Keratinocyte (primary cell): ENCODE measurements at regions not wholly inside any gene's neighbourhood (a gene's known extent, or its start where the extent isn't known, plus 50 kb on each side); places are given as distances from the start of the nearest gene placed in this dataset.

ENCODE experiments used
- DNase-seq: peaks from one replicate; pipeline ENCODE4 v3.0.0-alpha.2; 2011; ENCODE audit warnings: low read depth, missing footprints, low spot score
- FAIRE-seq: peaks from 2 replicates; lab custom pipeline; 2011; peaks lifted over from hg19 to GRCh38; lab: Jason Lieb, UNC
- H2AFZ ChIP-seq: 2 replicates; pipeline ENCODE4 v1.6.0; 2012; ENCODE audit warnings: low read length, control low read depth, inconsistent platforms; ENCODE audit not compliant: control insufficient read depth
- H3K27ac ChIP-seq: 2 replicates; pipeline ENCODE4 v1.5.1; 2011; ENCODE audit warnings: low read length; ENCODE audit not compliant: control insufficient read depth, insufficient read depth
- H3K27me3 ChIP-seq: 3 replicates; pipeline ENCODE4 v1.6.0; 2011; ENCODE audit warnings: low read length; ENCODE audit not compliant: control insufficient read depth, insufficient read depth; ENCODE audit errors: extremely low read depth
- H3K36me3 ChIP-seq, 2 experiments: 2 replicates in 1 of 2; 3 replicates in 1 of 2; pipeline ENCODE4 v1.5.1; 2011; ENCODE audit warnings: low read length in 2 of 2, mild to moderate bottlenecking in 1 of 2; ENCODE audit not compliant: control insufficient read depth in 2 of 2, insufficient read depth in 2 of 2; ENCODE audit errors: extremely low read depth in 1 of 2
- H3K4me1 ChIP-seq: 3 replicates; pipeline ENCODE4 v1.5.1; 2011; ENCODE audit warnings: low read length; ENCODE audit not compliant: control insufficient read depth, insufficient read depth; ENCODE audit errors: extremely low read depth
- H3K4me2 ChIP-seq: 3 replicates; pipeline ENCODE4 v1.6.0; 2011; ENCODE audit warnings: low read depth, low read length; ENCODE audit not compliant: control insufficient read depth, insufficient read depth; ENCODE audit errors: extremely low read depth
- H3K4me3 ChIP-seq, 3 experiments: fragments of 200-600 bp in 1 of 3; sonication (generic) in 1 of 3; 2 replicates in 2 of 3; 3 replicates in 1 of 3; pipeline ENCODE4 v1.5.1; 2011 to 2016; ENCODE audit warnings: low read length in 3 of 3, mild to moderate bottlenecking in 3 of 3, control low read depth in 2 of 3, inconsistent platforms in 1 of 3, low read depth in 1 of 3, mixed read lengths in 1 of 3, mixed run types in 1 of 3, moderate library complexity in 1 of 3; ENCODE audit not compliant: control insufficient read depth in 2 of 3, insufficient read depth in 2 of 3; ENCODE audit errors: extremely low read depth in 1 of 3
- H3K79me2 ChIP-seq: 2 replicates; pipeline ENCODE4 v1.6.0; 2012; ENCODE audit warnings: low read length; ENCODE audit not compliant: control insufficient read depth, insufficient read depth
- H3K9ac ChIP-seq: 3 replicates; pipeline ENCODE4 v1.6.0; 2011; ENCODE audit warnings: low read length; ENCODE audit not compliant: control insufficient read depth, insufficient read depth; ENCODE audit errors: extremely low read depth
- H3K9me1 ChIP-seq: 3 replicates; pipeline ENCODE4 v1.6.0; 2011; ENCODE audit warnings: low read length; ENCODE audit not compliant: control insufficient read depth, insufficient read depth; ENCODE audit errors: extremely low read depth
- H3K9me3 ChIP-seq: 2 replicates; pipeline ENCODE4 v1.5.1; 2012; ENCODE audit warnings: low read depth, low read length; ENCODE audit not compliant: control insufficient read depth
- H4K20me1 ChIP-seq: 3 replicates; pipeline ENCODE4 v1.6.0; 2011; ENCODE audit warnings: low read length; ENCODE audit not compliant: control insufficient read depth, insufficient read depth; ENCODE audit errors: extremely low read depth
- CTCF ChIP-seq, 3 experiments: IDR thresholded peaks in 1 of 3; conservative IDR thresholded peaks in 1 of 3; optimal IDR thresholded peaks in 1 of 3; 2 replicates in 2 of 3; 3 replicates in 1 of 3; pipeline versions ENCODE3 to v1.5.1; 2011; ENCODE audit warnings: low read length in 3 of 3, mild to moderate bottlenecking in 3 of 3, moderate library complexity in 2 of 3, control low read depth in 1 of 3, inconsistent platforms in 1 of 3; ENCODE audit not compliant: insufficient read depth in 2 of 3; ENCODE audit errors: extremely low read depth in 1 of 3
- EZH2 ChIP-seq: IDR thresholded peaks from one replicate; pipeline ENCODE4 v1.6.1; 2012; ENCODE audit warnings: inconsistent platforms, mild to moderate bottlenecking, low read length, moderate library complexity
- dilution Hi-C: fragments of 300-500 bp; cut with MboI; formaldehyde crosslinking; loops from one replicate; pipeline ENCODE4 v1.7.0; 2020; ENCODE audit warnings: low sequenced_read_pairs; ENCODE audit not compliant: extremely low pct_ligation_motif_present

- Histone ChIP-seq H3K9me1 (no peaks in the 10 kb centered on the region), H3K27me3 (no peaks in the 10 kb centered on the region), H3K4me3 (no peak overlapping the region), H3K4me2 (no peak overlapping the region), H2AFZ (no peak overlapping the region), H3K79me2 (no peaks in the 10 kb centered on the region), H3K36me3 (no peaks in the 10 kb centered on the region), H3K9ac (no peak overlapping the region), H3K4me1 (no peaks in the 10 kb centered on the region), H3K9me3 (no peaks in the 10 kb centered on the region), H3K27ac (no peak overlapping the region), H4K20me1 (no peaks in the 10 kb centered on the region)
- dilution Hi-C loops: no loop called here
- no peak for DNase-seq
- FAIRE-seq: no peak
- TF ChIP-seq CTCF (optimal IDR thresholded peaks at IDR 0.05 in 1 of 3, IDR thresholded peaks at IDR 0.05 in 1 of 3, conservative IDR thresholded peaks at IDR 0.05 in 1 of 3; ENCODE audit: extremely low read depth in 1 of 3, insufficient read depth in 2 of 3, low read length in 3 of 3): no peak
- TF ChIP-seq EZH2: no peak
These were observed 181.2 kb upstream of the CSF3R start for GRCh38 chr1:36663772-36664430.

DNA sequence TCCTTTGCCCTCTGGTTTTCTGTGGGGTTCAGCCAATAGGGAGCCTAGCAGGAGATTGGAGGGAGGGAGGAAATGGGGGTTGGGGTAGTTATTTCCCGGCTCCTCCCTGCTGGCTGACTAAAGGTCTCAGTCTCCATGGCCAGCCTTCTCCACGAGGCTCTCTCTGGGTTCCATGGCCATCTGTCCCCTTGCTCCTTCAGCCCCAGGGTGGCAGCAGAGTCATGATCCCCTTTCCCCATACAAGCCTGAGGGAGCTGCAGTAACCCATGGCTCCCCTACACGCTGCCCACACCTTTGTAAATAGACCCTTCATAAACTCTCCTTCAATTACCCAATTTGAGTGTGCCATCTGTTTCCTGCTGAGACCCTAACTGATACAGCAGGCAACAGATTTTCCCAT is 176.1 kb upstream of the CSF3R start:
- FAIRE-seq: no peak
- Histone ChIP-seq H3K9me3 (no peaks in the 10 kb centered on the region), H3K27ac (no peak overlapping the region), H2AFZ (no peak overlapping the region), H3K27me3 (no peaks in the 10 kb centered on the region), H3K4me1 (no peaks in the 10 kb centered on the region), H3K9me1 (no peaks in the 10 kb centered on the region), H3K36me3 (no peaks in the 10 kb centered on the region), H3K9ac (no peak overlapping the region), H3K4me3 (no peak overlapping the region), H3K4me2 (no peak overlapping the region), H4K20me1 (no peaks in the 10 kb centered on the region), H3K79me2 (no peaks in the 10 kb centered on the region)
- dilution Hi-C loops: no loop called here
- DNase-seq: no peak
- no peak for TF ChIP-seq EZH2
- no peak for TF ChIP-seq CTCF (optimal IDR thresholded peaks at IDR 0.05 in 1 of 3, IDR thresholded peaks at IDR 0.05 in 1 of 3, conservative IDR thresholded peaks at IDR 0.05 in 1 of 3; ENCODE audit: extremely low read depth in 1 of 3, insufficient read depth in 2 of 3, low read length in 3 of 3)
